RKO (cell line): ENCODE measurements at regions not wholly inside any gene's neighbourhood (a gene's known extent, or its start where the extent isn't known, plus 50 kb on each side); places are given as distances from the start of the nearest gene placed in this dataset.
"Not testable (repeated sequence)": the region's sequence is repeated elsewhere in the genome, so short reads cannot be mapped to it uniquely, and the experiment has no call there.

Experiments used
- DNase-seq: peaks from one replicate; pipeline ENCODE4 v3.0.0-alpha.2; 2016; ENCODE audit warnings: low spot score

DNA sequence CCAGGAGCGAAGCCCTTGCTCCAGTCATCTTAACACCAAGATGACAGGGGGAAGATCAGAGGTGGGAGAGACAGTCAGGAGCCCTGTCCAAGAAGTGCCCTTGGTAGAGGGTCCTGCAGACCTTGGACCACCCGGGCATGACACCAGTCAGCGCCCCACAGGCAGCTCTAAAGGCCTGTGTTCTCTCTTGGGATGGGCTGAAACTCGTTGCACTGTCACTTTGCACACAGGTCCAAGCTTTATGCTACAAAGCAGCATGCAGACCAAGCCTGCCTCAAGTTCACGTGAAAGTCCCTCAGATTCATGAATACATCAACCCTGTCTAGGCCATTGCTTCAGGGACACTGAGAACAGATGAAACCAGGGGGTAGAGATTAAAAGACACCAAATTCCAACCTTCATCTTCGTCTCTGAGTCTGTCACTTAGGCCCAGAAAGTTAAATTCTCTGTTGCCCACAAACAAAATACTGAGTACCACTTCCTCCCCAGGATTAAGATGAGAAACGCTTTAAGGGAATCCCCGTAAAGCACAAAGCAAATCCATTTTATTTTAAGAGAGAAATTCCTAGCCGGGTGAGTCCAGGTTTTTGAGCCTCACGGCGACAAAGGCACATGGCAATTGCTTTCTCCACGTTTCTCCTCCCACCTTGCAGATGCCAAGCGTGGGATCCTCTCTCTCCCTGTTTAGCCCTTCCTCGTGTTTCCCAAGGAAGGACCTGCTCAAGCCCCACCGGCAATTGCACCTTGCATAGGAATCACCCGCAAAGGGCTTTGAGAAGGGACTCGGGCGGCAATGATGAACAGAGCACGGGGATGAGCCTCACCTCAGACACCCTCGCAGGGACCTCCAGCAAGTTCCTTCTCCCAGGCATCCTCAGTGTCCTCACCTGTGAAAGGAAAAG is 75.0 kb upstream of the ID2 start:
- no peak for DNase-seq

DNA sequence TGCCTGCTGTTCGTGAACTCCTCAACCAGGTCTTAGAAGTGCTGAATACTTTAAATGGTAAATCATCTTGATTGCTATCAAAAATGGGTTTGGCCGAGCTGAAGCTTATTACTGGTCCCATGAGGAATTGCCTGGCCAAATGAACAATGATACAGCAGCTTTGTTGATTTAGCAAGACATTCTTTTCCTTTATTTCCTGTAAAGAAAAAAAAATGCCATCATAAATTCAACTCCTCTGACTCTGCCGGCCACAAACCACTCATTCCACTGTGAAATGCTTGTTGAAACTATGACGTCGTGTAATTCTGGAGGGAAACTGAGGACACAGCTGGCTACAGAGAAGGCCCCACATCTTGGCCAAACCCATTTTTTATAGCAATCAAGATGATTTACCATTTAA is 74.2 kb upstream of the ID2 start:
- no peak for DNase-seq

DNA sequence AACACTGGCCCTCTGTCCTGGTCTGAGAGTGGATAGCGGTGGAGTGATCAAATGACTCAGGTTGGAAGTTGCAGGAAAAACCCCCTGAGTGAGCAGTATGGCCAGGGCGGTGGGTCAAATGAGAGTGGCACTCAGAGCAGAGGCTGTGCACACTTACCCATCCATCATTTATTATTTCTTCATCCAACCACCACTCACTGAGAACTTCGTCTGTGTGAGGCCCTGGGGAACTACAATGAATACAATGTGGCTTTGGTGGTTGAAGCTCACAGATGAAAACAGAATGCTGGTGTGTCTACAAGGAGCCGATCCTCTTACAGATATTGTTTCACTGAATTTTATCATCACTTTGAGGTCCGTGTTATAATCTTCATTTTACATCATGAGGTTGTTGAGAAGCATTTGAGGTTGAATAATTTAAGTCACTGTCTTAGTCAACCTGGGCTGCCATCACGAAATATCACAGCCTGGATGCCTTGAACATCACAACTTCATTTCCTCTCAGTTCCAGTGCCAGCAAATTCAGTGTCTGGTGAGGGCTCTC is 73.4 kb upstream of the ID2 start:
- DNase-seq, result no peak

DNA sequence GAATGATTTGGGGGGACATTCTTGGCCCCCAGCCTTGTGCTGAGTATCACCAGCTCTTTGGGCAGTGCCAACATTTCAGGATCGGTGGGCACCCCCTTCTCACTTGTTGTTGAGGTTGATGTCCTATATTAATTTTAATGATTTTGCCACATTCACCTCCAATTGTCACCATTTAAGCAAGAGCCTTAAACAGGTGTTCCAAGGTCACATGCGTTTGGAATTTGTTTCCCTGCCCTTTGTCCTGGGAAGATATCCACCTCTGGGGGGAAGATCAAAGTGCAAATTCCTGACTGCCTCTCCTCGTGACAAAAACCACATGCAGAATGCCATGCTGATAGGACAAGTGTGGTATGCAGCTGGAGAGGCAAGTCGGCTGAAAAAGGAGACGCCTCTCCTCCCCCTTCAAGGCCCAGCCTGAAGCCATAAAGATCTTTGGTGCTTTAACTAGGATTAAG is 72.5 kb upstream of the ID2 start:
- no peak for DNase-seq

DNA sequence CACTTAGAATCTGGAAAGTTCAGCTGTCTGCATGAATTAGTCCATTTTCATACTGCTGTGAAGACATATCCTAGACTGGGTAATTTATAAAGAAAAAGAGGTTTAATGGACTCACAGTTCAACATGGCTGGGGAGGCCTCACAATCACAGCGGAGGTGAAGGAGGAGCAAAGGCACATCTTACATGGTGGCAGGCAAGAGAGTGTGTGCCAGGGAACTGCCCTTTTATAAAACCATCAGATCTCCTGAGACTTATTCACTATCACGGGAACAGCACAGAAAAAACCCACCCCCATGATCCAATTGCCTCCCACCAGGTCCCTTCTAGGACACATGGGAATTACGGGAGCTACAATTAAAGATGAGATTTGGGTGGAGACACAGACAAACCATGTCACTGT is 71.1 kb upstream of the ID2 start:
- DNase-seq, result not testable (repeated sequence)

DNA sequence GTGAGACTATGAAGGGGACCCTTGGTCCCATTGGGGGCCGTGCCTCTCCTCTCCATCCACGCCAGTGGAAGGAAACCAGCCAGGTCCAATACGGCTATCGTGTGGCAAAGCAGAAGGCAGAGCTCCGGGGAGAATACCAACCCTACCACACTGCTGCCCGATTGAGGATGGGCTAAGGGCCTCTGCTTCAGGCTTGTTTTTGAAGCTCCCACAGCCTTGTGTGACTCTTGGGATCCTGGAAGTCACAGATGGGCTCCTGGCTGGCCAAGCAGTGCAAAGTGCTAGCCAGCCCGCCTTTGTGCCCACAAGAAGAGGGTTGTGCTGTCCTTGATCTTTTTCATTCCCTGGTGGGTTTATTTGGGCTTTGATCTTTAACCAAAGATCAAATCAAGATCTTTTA is 70.6 kb upstream of the ID2 start:
- no peak for DNase-seq

DNA sequence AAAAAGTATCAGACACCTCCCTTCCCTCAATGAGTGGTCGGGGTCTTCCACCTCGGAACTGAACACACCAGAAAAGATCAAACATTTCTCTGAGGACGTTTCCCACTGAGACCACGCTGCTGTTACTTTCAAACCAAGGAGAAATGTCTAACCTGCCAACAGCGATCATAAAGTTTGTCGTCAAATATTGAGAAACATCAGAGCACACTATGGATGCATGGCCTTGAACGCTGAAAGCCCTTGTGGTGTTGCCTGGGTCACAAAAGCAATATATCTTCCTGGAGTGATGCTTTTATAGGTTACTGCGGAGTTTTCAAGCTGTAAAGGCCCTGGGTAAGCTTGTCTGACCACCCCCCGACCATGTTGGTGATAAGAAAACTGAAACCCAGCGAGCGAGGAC is 70.2 kb upstream of the ID2 start:
- DNase-seq, result no peak

DNA sequence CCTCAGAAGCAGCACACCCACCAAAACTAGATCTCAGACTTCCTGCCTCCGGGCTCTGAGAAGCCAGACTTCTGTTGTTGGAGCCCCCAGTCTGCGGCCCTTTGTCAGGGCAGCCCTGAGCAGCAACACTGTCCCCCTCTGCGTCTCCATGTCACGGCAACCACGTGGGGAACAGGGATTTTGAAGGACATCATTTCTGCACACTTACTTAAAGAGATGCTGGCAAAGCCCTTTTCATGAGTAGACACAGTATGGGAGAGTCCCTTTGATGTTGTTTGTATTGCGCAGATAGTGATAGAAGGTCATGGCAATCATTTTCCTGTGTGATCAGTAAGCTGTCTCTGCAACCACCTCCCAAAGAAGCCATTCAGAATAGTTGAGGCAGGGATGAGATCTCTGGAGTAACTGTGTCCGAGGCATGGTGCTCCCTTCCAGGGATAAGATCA is 69.1 kb upstream of the ID2 start:
- DNase-seq, result no peak

DNA sequence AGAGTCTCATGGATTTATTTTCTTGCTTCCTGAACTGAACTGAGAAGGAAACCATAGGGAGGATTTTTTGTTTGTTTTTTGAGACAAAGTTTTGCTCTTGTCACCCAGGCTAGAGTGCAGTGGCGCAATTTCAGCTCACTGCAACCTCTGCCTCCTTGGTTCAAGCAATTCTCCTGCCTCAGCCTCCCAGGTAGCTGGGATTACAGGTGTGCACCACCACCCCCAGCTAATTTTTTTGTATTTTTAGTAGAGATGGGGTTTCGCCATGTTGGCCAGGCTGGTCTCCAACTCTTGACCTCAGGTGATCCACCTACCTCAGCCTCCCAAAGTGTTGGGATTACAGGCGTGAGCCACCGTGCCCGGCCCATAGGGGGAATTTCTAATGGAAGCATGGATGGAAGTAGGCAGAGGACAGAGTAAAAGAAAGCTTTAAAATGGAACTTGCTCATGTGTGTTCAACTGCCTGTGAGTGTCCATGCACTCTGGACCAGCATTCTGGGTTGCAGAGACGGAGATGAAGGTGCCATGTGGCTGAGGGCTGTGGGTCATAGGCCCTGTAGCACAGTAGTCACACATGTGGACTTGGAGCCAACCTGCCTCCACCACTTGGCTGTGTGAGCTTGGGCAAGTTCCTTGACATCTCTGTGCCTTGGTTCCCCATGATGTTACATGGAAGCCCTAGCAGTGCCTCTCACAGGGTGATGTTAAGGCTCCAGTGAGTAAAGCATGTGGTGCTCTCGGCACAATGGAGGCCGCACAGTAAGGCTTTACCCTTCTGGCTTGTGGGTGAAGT is 68.5 kb upstream of the ID2 start:
- not testable (repeated sequence) for DNase-seq

DNA sequence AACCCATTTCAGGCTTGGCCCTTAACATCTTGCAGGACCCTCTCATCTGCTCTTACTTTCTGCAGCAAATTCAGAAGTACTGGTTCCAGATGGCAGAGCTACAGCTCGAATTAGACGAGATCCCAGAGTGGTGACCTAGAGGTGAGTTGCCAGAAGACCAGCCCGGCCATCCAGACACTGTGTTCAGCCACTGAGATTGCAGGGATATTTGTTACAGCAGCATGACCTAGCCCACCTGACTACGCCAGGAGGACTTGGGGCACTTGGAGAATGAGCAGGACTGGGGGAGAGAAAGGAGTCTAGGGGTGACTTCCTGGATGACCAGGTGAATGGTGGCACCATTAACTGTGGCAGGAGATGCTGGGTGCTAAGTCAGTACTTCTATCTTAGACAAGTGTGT is 67.2 kb upstream of the ID2 start:
- no peak for DNase-seq

DNA sequence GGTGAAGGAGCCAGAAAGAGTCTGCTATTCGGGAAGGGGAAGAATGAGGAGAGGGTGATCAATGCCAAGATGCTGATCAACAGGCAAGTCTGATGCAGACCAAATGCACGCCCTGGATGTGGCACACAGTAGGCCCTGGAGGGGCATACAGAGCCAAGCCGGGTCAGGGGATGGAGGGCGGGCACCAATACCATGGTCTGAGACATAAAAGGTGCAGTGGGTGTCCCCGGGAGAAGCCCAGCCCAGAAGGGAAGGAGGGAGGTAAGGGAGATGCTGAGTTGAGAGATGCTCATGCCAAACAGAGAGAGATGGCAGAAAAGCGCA is 66.6 kb upstream of the ID2 start:
- DNase-seq, result no peak

DNA sequence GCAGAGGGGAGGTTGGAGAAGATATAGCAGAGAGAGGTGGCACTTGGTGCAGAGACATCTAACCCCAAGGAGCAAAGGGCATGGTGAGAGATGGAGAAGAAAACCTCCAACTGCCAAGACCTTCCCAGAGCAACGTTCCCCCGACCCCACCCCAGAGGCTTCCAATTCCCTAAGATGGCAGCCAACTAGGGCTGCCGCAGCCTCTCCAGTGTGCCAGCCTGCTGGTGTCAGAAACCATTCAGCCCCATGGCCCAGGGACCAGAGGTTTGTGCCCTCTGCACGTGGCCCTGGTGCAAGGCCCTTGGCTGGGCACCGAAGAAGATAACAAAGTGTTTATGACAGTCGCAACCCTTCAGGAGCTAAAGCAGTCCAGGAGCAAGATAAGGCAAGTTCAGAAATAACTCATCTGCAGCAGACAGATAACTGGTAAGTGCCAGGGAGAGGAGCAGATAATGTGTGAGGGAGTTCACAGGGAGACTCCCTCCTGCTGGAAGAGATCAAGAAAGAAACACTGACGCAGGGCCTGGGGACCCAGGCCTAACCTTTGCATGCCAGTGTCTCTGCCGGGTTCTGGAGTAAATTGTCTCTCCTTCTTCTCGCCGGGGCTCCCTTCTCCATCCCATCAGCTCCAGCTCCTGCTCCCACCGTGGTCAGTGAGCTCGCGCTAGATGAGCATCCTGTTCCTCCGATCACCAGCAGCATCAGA is 66.1 kb upstream of the ID2 start:
- DNase-seq, result no peak

DNA sequence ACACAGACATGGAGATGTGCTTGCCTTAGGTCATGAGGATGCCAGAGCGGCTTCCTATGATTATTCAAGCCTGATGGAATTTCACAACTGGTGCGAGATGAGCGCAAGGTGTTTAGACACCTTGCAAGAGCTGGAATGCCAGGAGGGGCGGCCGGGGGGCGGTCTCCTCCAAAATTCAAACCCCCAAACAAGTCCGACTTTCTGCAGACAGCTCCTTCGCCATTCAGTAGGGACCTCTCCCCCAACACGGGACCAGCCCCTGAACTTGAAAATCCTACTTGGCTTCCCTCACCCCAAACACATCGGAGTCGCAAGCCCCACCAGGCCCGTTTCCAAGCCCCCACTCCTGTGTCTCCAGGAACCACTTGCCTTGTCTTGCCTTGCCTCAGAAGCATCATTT is 64.8 kb upstream of the ID2 start:
- DNase-seq, result no peak

DNA sequence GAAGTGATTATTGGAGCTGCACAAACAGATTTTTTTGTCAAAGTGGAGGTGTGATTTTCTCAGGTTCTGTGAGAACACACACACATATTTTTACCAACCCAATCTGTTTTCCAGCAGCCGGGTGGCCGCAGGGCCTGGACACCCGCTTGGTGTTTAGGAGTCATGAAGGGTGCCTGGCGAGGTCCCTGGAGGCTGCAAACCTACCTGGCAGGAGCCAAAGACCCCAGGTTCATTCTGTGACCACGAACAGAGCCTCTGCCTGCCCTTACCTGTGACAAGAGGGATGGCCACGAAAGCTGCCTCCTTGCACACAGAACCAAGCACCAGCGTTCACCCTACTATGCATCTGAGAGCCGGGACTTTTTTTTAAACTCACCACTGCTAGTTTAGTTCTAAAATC is 64.3 kb upstream of the ID2 start:
- DNase-seq, result no peak

DNA sequence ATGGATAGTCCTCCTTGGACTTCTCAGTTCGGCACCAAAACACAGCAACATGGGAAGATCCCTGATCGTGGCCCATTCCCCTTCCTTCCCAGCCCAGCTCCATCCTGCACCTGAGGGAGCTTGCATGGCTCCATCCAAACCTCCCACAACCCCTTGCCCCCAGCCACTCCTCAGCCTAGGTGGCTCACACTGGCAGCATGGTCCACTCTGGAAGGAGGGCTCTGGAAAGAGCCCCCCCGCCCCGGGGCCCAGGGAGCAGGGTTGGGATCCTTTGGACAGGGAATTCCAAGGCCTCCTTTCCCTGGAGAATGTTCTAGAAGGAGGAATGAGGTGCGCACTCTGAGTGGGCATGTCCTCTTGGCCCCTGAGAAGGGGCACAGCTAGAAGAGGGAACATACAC is 62.8 kb upstream of the ID2 start:
- DNase-seq, result no peak

DNA sequence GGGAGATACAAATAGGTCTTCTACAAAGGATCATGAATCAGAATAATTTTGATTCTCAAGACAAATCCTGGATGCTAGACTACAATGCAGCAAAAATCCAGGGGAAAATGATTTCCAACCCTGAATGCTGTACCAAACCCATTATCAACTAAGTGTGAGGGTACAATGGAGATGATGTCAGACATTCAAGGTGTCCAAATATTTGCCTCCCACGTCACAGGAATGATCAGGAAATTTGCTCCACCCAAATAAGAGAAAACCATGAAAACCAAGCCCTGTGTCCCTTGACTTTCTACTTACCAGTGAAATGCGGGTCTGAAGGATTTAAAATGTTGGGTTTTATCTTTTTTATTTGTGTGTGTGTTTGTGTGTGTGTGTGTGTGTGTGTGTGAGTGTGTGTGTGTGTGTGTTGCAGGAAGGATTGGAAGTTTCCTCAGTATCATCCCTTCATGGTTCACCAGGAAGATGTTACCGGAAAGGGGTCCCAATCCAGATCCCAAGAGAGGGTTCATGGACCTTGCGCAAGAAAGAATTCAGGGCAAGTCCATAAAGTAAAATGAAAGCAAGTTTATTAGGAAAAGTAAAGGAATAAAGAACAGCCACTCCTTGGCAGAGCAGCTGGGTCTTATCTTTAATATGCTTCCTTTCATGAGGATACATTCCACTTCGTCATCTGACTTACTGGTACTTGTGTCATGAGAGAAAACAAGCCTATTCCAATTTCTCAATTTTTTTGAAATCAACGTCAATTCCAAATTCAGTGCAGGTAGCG is 61.1 kb upstream of the ID2 start:
- DNase-seq, result no peak

DNA sequence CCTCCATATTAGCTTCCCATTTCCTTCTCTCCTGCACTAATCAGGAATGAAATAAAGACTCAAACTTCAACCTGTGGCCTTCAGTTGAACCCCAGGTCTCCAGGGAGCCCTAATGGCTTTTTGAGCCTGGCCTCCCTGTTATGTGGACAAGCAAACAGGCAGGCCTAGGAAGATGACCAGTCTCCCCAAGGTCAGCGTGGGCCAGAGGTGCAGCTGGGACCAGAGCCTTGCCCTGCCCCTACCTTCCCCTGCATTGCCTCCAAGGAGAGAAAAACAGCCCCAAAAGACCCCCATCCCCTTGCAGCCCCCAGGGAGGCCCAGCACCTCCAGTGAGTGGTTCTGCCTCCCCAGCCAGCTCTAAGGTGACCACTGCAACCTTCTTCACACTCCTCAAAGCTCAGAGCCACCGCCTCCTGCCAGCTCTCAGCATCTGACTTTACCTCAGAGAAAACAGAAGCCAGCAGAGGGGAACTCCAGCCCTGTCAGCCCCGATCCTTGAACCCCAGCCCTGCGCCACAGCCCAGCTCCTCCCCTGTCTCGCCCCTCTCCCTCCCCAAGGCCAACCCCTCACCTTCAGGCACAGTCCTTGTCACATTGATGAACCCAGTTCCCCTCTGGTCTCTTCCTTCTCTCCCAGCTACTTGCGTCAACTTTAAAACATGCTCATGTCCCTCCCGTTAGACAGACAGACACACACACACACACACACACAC is 59.5 kb upstream of the ID2 start:
- DNase-seq, result no peak

DNA sequence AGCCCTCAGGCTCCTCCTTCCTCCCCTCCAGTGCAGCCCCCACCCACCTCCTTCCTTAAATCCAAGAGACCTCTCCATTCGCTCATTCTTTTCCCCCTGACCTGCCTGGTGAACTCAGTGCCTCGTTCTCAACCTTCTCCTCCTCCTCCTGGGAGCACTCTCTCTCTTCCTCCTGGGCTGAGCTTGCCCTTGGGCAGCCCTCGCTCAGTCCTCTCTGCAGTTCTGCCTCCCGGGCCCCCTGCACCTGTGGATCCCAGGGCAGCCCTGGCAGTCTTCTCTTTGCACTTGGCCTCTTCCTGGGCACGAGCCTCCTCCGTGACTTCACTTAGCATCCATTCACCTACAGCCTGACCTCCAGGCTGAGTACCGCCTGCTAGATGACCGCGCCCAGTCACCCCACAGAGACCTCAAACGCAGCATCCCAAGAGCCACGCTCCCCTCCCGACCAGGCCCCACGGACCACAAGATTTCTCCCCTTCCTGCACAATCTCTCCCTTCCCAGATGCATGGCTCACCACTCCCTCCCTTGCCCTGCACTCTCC is 58.9 kb upstream of the ID2 start:
- DNase-seq, result no peak

DNA sequence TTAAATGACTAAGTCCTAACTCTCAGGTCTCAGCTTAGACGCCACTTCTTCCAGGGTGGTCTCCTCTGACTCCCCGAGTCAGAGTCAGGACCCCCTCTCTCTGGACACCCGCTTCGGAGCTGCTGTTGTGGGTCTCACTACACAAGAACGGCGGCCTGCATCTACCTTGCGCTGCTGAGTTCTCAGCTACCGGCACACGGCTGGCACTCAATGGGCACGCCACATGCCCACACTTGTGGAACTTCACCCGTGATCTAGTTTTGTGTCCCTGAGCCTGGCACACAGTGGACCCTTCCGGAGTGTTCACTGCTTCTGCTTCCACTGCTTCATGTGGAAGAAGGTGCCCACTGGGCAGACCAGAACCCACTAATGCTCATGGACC is 58.3 kb upstream of the ID2 start:
- DNase-seq, result no peak

DNA sequence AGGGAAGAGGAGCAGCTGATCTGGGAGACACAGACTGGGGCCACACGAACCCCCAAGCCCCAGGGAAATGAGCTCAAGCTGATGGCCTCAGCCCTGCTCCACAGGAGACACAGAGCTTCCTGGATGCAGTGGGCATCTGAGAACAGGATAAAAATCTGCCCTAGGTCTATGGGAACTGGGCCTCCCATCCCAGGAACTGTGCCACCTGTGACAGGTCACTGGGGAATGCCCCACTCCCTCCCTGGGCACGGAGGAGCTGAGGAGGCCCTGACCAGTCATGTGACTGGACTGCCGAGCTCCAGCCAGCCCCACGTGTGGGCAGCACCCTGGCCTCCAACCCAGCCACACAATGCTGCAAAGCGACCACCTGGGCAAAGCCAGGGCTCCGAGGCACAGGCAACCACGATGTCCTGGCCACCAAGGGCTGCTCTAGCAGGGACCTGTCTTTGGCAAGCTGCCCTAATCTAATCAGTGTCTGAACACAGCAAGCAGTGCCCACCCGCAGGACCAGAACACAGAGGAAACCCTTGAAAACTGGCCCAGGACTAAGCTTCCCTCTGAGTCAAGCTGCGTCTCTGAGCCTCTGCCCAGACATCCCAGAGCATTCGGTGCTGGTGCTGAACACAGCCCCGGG is 57.8 kb upstream of the ID2 start:
- no peak for DNase-seq
